Ovary (tissue), 7 donors: ENCODE measurements at regions not wholly inside any gene's neighbourhood (a gene's known extent, or its start where the extent isn't known, plus 50 kb on each side); places are given as distances from the start of the nearest gene placed in this dataset.

ENCODE experiments used
- DNase-seq, 5 donors: peaks; one replicate each; pipeline ENCODE4 v3.0.0-alpha.2; 2019 to 2020
- H3K27ac ChIP-seq, 2 donors: fragments of 200-600 bp; one replicate each; pipeline versions ENCODE4 v1.5.1 to v1.8.0; 2019 to 2022
- H3K27me3 ChIP-seq: fragments of 200-600 bp; one replicate; pipeline ENCODE4 v1.8.0; 2022
- H3K36me3 ChIP-seq: fragments of 200-600 bp; sonication (generic); one replicate; pipeline ENCODE4 v1.5.1; 2019
- H3K4me1 ChIP-seq: one replicate; pipeline ENCODE4 v1.8.1; 2013; ENCODE audit warnings: mild to moderate bottlenecking, moderate library complexity; ENCODE audit not compliant: insufficient read depth
- H3K4me3 ChIP-seq: fragments of 200-600 bp; sonication (generic); one replicate; pipeline ENCODE4 v1.5.1; 2017
- H3K9me3 ChIP-seq, 2 donors: fragments of 200-600 bp in 1 of 2; sonication (generic) in 1 of 2; one replicate each; pipeline versions ENCODE4 v1.5.1 to v1.8.1; 2013 to 2019; ENCODE audit warnings: mild to moderate bottlenecking in 1 of 2, moderate library complexity in 1 of 2
- EP300 ChIP-seq: sonication (generic); formaldehyde crosslinking; IDR thresholded peaks from one replicate; pipeline ENCODE4 v1.6.1; 2017; ENCODE audit warnings: antibody characterized with exemption
- POLR2A ChIP-seq: fragments of 450-650 bp; IDR thresholded peaks from one replicate; pipeline ENCODE4 v1.6.1; 2017; ENCODE audit warnings: antibody characterized with exemption, mild to moderate bottlenecking, moderate library complexity
- WGBS, 3 donors: extraction: QIAGEN DNeasy Blood & Tissue Kit in 1 of 3; methylation state at CpG; one replicate each; pipeline versions ENCODE4 v1.1.5 to v1.1.7; 2013 to 2017; 5-methylcytosine and 5-hydroxymethylcytosine counted together
- intact Hi-C, 4 donors: fragments of 100-400 bp; cut with DNase I; formaldehyde crosslinking; loops; one replicate each; pipeline versions ENCODE4 v1.11.0 to v1.15.1; 2022 to 2023
- TF ChIP-seq, protein P1 (sequence below), 3 donors: fragments of 450-650 bp in 2 of 3; fragments of 200-600 bp in 1 of 3; IDR thresholded peaks; one replicate each; pipeline versions ENCODE4 v1.5.1 to v1.8.0; 2016 to 2022; ENCODE audit warnings: antibody characterized with exemption in 3 of 3, mild to moderate bottlenecking in 1 of 3
- donor health status: DM: no; HTN: no; CAD: no; lungs with moderate emphysema.
- donor health status: DM: no; HTN: no; CAD: no.
- donor health status: Bipolar disorder and iron deficiency.
- donor health status: DM: no; HTN: no; CAD: no.
- donor health status: DM: yes; HTN: yes; CAD: no.

GRCh38 chr20:48357714-48358113 lies 470.1 kb downstream of the PREX1 start:
- H3K27ac ChIP-seq = no peak overlapping the region
- H3K4me1 ChIP-seq = no peaks in the 10 kb centered on the region
- 87 to 93% (median 89%) methylated on average over 4 of the region's 4 CpGs for WGBS, 3 donors
- no peaks in the 10 kb centered on the region for H3K27me3 ChIP-seq
- no peaks in the 10 kb centered on the region for H3K36me3 ChIP-seq
- intact Hi-C loops = no loop called here
- no peak for DNase-seq
- H3K9me3 ChIP-seq = no peaks in the 10 kb centered on the region
- H3K4me3 ChIP-seq = no peak overlapping the region
- TF ChIP-seq EP300 (no peak), POLR2A (no peak)
- TF ChIP-seq, protein P1, sequence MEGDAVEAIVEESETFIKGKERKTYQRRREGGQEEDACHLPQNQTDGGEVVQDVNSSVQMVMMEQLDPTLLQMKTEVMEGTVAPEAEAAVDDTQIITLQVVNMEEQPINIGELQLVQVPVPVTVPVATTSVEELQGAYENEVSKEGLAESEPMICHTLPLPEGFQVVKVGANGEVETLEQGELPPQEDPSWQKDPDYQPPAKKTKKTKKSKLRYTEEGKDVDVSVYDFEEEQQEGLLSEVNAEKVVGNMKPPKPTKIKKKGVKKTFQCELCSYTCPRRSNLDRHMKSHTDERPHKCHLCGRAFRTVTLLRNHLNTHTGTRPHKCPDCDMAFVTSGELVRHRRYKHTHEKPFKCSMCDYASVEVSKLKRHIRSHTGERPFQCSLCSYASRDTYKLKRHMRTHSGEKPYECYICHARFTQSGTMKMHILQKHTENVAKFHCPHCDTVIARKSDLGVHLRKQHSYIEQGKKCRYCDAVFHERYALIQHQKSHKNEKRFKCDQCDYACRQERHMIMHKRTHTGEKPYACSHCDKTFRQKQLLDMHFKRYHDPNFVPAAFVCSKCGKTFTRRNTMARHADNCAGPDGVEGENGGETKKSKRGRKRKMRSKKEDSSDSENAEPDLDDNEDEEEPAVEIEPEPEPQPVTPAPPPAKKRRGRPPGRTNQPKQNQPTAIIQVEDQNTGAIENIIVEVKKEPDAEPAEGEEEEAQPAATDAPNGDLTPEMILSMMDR (IDR thresholded peaks at IDR 0.05) = no peak

- WGBS, 3 donors = 89 to 93% (median 92%) methylated on average over 1 of the region's 1 CpG
- Histone ChIP-seq H3K27ac (no peak overlapping the region), H3K36me3 (no peaks in the 10 kb centered on the region), H3K9me3 (no peaks in the 10 kb centered on the region), H3K4me1 (no peaks in the 10 kb centered on the region), H3K27me3 (no peaks in the 10 kb centered on the region), H3K4me3 (no peak overlapping the region)
- DNase-seq = no peak
- TF ChIP-seq EP300 = no peak
- TF ChIP-seq, protein P1 (IDR thresholded peaks at IDR 0.05) = no peak
- intact Hi-C loops = no loop called here
These were observed 472.9 kb downstream of the PREX1 start for GRCh38 chr20:48354903-48355302.

- no peaks in the 10 kb centered on the region for H3K9me3 ChIP-seq
- no peaks in the 10 kb centered on the region for H3K36me3 ChIP-seq
- 83 to 88% (median 86%) methylated on average over 2 of the region's 2 CpGs for WGBS, 3 donors
- H3K4me1 ChIP-seq = no peaks in the 10 kb centered on the region
- no peaks in the 10 kb centered on the region for H3K27me3 ChIP-seq
- intact Hi-C loops = no loop called here
- H3K27ac ChIP-seq = no peak overlapping the region
- no peak overlapping the region for H3K4me3 ChIP-seq
- TF ChIP-seq, protein P1 (IDR thresholded peaks at IDR 0.05) = no peak
- no peak for TF ChIP-seq POLR2A
- TF ChIP-seq EP300 = no peak
- no peak for DNase-seq
These were observed 473.4 kb downstream of the PREX1 start for GRCh38 chr20:48354320-48354876.

- H3K4me3 ChIP-seq = no peak overlapping the region
- intact Hi-C loops = no loop called here
- H3K9me3 ChIP-seq = no peaks in the 10 kb centered on the region
- H3K27ac ChIP-seq = no peak overlapping the region
- WGBS, 3 donors = 94 to 95% (median 94%) methylated on average over 3 of the region's 3 CpGs
- no peaks in the 10 kb centered on the region for H3K27me3 ChIP-seq
- no peak for TF ChIP-seq EP300
- TF ChIP-seq POLR2A = no peak
- TF ChIP-seq, protein P1 (IDR thresholded peaks at IDR 0.05) = no peak
- DNase-seq = no peak
- H3K36me3 ChIP-seq = no peaks in the 10 kb centered on the region
- H3K4me1 ChIP-seq = no peaks in the 10 kb centered on the region
These were observed 475.2 kb downstream of the PREX1 start for GRCh38 chr20:48352628-48353027.
